HG02759 (cell line): ENCODE measurements at regions not wholly inside any gene's neighbourhood (a gene's known extent, or its start where the extent isn't known, plus 50 kb on each side); places are given as distances from the start of the nearest gene placed in this dataset.
A peak's percentile ranks its signal among the peaks of the same experiment; 100 is the strongest.

Experiments
- ATAC-seq: cut with Tn5 transposase; IDR thresholded peaks from one replicate; pipeline ENCODE4 v1.9.1; 2021; ENCODE audit warnings: mild to moderate bottlenecking, moderate library complexity; ENCODE audit not compliant: unreplicated experiment

GRCh38 chr4:53653484-53654053 is 62.3 kb upstream of the LNX1 start:
- peak; percentile 88 for ATAC-seq

- ATAC-seq, result no peak
These were observed 60.0 kb upstream of the LNX1 start for GRCh38 chr4:53651156-53651735.

GRCh38 chr4:53649357-53649756 is 58.1 kb upstream of the LNX1 start:
- ATAC-seq, result no peak

GRCh38 chr4:53647547-53647946 is 56.3 kb upstream of the LNX1 start:
- ATAC-seq, result peak; percentile 58

- no peak for ATAC-seq
These were observed 55.5 kb upstream of the LNX1 start for GRCh38 chr4:53646795-53647194.

GRCh38 chr4:53645108-53645507 is 53.8 kb upstream of the LNX1 start:
- ATAC-seq, result no peak

- ATAC-seq, result no peak
These were observed 53.3 kb upstream of the LNX1 start for GRCh38 chr4:53644607-53645006.
